ENCODE measurements at regions not wholly inside any gene's neighbourhood (a gene's known extent, or its start where the extent isn't known, plus 50 kb on each side); places are given as distances from the start of the nearest gene placed in this dataset.

DNA sequence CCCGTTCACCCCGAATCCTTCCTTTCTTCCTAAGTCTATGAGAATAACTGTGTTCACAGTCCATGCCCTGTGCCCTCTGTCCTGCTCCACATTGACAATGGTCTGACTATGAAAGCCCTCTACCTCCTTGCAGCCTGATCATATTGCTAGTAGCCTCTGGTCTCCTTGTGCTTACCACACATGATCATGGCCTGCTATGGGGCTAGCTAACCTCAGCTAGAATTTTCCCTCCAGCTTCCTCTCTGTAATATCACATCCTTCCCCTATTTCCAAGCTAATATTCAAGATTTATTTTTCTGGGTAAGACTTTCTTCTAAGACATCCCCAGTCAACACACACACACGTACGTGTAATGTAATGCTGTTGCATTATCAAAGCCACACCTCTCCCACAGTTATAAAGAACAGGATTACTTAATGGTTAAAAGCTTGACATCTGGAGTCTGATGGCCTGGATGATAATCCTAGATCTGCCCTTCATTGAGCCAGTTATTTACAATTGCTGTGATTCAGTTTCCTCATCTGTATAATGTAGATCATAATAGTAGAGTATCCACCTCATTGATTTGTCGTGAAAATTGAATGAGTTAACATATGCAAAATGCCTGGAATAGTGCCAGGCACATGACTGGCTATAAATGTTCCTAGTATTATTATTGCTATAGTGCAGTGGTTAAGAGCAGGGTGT is 214.4 kb upstream of the BLID start:
- TF ChIP-seq CTCF (IDR thresholded peaks at IDR 0.05): no peak
- TF ChIP-seq POLR2A (IDR thresholded peaks at IDR 0.05): no peak

Data from body of pancreas (tissue), 4 donors.